GM12878 (cell line): ENCODE measurements at regions not wholly inside any gene's neighbourhood (a gene's known extent, or its start where the extent isn't known, plus 50 kb on each side); places are given as distances from the start of the nearest gene placed in this dataset.

Source experiments
- CTCF ChIP-seq, 3 experiments: IDR thresholded peaks in 2 of 3; conservative IDR thresholded peaks in 1 of 3; 2 replicates each; pipeline ENCODE4 v1.5.1; 2011; ENCODE audit warnings: low read depth in 3 of 3, low read length in 3 of 3, mild to moderate bottlenecking in 3 of 3, control low read depth in 2 of 3, moderate library complexity in 2 of 3, inconsistent platforms in 1 of 3, mixed read lengths in 1 of 3; ENCODE audit not compliant: control insufficient read depth in 2 of 3, insufficient read depth in 1 of 3; ENCODE audit errors: extremely low read depth in 1 of 3
- EZH2 ChIP-seq: IDR thresholded peaks from 2 replicates; pipeline ENCODE4 v1.6.1; 2012; ENCODE audit warnings: low read depth, mild to moderate bottlenecking, control low read depth, inconsistent platforms, low read length, borderline replicate concordance; ENCODE audit not compliant: control insufficient read depth
- POU2F2 ChIP-seq: IDR thresholded peaks from 3 replicates; pipeline ENCODE4 v1.6.1; 2011; ENCODE audit warnings: low read depth, mild to moderate bottlenecking, low read length, borderline replicate concordance
- TBL1XR1 ChIP-seq: IDR thresholded peaks from 2 replicates; pipeline ENCODE4 v1.6.1; 2012; ENCODE audit warnings: low read depth, low read length, improper control_type of control experiment
- ZBTB11 ChIP-seq: fragments of 450-650 bp; formaldehyde crosslinking; IDR thresholded peaks from 2 replicates; pipeline ENCODE4 v1.5.0; 2022; ENCODE audit warnings: mild to moderate bottlenecking, missing genetic modification characterization

DNA sequence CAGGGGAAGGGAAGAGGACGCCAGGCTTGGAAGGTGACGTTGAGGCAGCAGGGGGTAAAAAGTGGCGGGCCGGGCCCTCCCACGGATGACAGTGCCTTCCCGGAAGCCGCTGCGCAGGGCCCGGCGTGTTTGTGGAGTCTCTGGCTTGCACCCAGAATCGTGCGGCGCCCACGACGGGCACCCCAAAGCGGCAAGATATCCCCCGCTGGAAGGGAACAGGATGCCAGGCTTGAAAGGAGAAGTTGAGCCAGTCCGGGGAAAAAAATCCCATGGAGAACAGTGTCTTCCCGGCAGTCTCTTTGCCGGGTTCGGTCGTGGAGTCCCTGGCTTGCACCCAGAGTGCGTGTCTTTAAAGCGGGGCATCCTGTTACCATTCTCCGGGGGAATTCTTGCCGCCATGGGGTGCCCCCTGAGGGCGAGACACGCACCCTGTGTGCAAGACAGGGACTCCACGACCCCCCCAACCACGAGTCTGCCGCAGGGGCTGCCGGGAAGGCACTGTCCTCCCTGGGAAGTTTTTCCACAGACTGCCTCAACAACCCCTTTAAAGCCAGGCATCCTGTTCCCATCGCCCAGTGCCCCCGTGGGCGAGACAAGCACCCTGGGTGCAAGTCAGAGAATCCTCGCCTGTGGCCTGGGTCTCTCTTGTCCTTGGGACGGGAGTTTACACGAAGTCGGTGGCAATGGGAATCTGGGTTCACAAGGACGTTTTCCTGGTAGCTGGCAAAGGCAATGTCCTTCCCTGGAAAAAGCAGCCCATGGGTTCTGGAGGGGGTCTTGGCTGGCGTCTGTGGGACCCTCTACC is 156.1 kb upstream of the ALG10B start:
- TF ChIP-seq ZBTB11 (CRISPR knock-in tag) (no peak), POU2F2 (no peak), CTCF (IDR thresholded peaks at IDR 0.05 in 2 of 3, conservative IDR thresholded peaks at IDR 0.05 in 1 of 3; ENCODE audit: control insufficient read depth in 2 of 3, extremely low read depth in 1 of 3, insufficient read depth in 1 of 3, low read depth in 3 of 3, low read length in 3 of 3) (no peak), EZH2 (no peak), TBL1XR1 (no peak)
